Neural progenitor cell (in vitro differentiated cells): ENCODE measurements at regions not wholly inside any gene's neighbourhood (a gene's known extent, or its start where the extent isn't known, plus 50 kb on each side); places are given as distances from the start of the nearest gene placed in this dataset.

Source experiments
- DNase-seq: peaks from one replicate; pipeline ENCODE4 v3.0.0-alpha.2; 2016; ENCODE audit warnings: low spot score
- H2AFZ ChIP-seq: fragments of 200-600 bp; sonication (generic); replicated peaks from 2 replicates; pipeline ENCODE4 v1.6.1; 2016; ENCODE audit warnings: antibody characterized with exemption
- H3F3A ChIP-seq: fragments of 200-600 bp; sonication (generic); 2 replicates; pipeline ENCODE4 v1.6.1; 2016; ENCODE audit warnings: antibody characterized with exemption, low read depth
- H3K27ac ChIP-seq: fragments of 200-600 bp; sonication (generic); 2 replicates; pipeline ENCODE4 v1.5.1; 2016; ENCODE audit warnings: mild to moderate bottlenecking
- H3K27me3 ChIP-seq: fragments of 200-600 bp; sonication (generic); 2 replicates; pipeline ENCODE4 v1.6.1; 2016; ENCODE audit warnings: mild to moderate bottlenecking, moderate library complexity
- H3K36me3 ChIP-seq: fragments of 200-600 bp; sonication (generic); 2 replicates; pipeline ENCODE4 v1.5.1; 2016
- H3K4me1 ChIP-seq: fragments of 200-600 bp; sonication (generic); 2 replicates; pipeline ENCODE4 v1.6.1; 2016; ENCODE audit warnings: mixed run types
- H3K4me2 ChIP-seq: fragments of 200-600 bp; sonication (generic); 2 replicates; pipeline ENCODE4 v1.6.1; 2016
- H3K4me3 ChIP-seq: fragments of 200-600 bp; sonication (generic); 2 replicates; pipeline ENCODE4 v1.5.1; 2016
- H3K79me2 ChIP-seq: fragments of 200-600 bp; sonication (generic); 2 replicates; pipeline ENCODE4 v1.6.1; 2016; ENCODE audit warnings: low read depth
- H3K9ac ChIP-seq: fragments of 200-600 bp; sonication (generic); 2 replicates; pipeline ENCODE4 v1.6.1; 2016
- H3K9me3 ChIP-seq: fragments of 200-600 bp; sonication (generic); 2 replicates; pipeline ENCODE4 v1.5.1; 2016; ENCODE audit warnings: low read depth
- H4K20me1 ChIP-seq: fragments of 200-600 bp; sonication (generic); 2 replicates; pipeline ENCODE4 v1.6.1; 2016; ENCODE audit warnings: low read depth
- H3K27ac Mint-ChIP-seq: 3 replicates; pipeline ENCODE4 v1.8.0; 2021; ENCODE audit warnings: mixed read lengths
- H3K27me3 Mint-ChIP-seq: 2 replicates; pipeline ENCODE4 v1.8.0; 2022; ENCODE audit warnings: low read depth, mild to moderate bottlenecking, inconsistent platforms, moderate library complexity, mixed read lengths; ENCODE audit not compliant: insufficient read depth
- H3K36me3 Mint-ChIP-seq: 3 replicates; pipeline ENCODE4 v1.8.0; 2021; ENCODE audit warnings: mixed read lengths
- H3K4me1 Mint-ChIP-seq: 3 replicates; pipeline ENCODE4 v1.8.0; 2021; ENCODE audit warnings: mixed read lengths
- H3K4me3 Mint-ChIP-seq: 3 replicates; pipeline ENCODE4 v1.8.0; 2021; ENCODE audit warnings: mild to moderate bottlenecking, moderate library complexity, mixed read lengths
- H3K9me3 Mint-ChIP-seq: 3 replicates; pipeline ENCODE4 v1.8.0; 2020; ENCODE audit warnings: mixed read lengths
- CTCF ChIP-seq: fragments of 200-600 bp; sonication (generic); IDR thresholded peaks from 2 replicates; pipeline ENCODE4 v1.5.1; 2017; ENCODE audit warnings: antibody characterized with exemption, mild to moderate bottlenecking
- EZH2 ChIP-seq: fragments of 200-600 bp; sonication (generic); IDR thresholded peaks from 2 replicates; pipeline ENCODE4 v1.6.1; 2017; ENCODE audit warnings: antibody characterized with exemption, mild to moderate bottlenecking, moderate library complexity
- EZH2phosphoT487 ChIP-seq: fragments of 200-600 bp; sonication (generic); IDR thresholded peaks from 2 replicates; pipeline ENCODE4 v1.6.1; 2017; ENCODE audit warnings: antibody characterized with exemption

- no peak overlapping the region for H3K27ac Mint-ChIP-seq
- Histone ChIP-seq H4K20me1 (no peaks in the 10 kb centered on the region), H3K9me3 (no peaks in the 10 kb centered on the region), H3K27ac (no peak overlapping the region), H3K4me1 (no peaks in the 10 kb centered on the region), H3K27me3 (no peaks in the 10 kb centered on the region), H2AFZ (no peak overlapping the region), H3K4me2 (no peak overlapping the region), H3K4me3 (no peak overlapping the region), H3K9ac (no peak overlapping the region), H3K79me2 (no peaks in the 10 kb centered on the region), H3K36me3 (no peaks in the 10 kb centered on the region), H3F3A (no peaks in the 10 kb centered on the region)
- H3K4me3 Mint-ChIP-seq = no peak overlapping the region
- H3K27me3 Mint-ChIP-seq = no peaks in the 10 kb centered on the region
- DNase-seq = no peak
- H3K9me3 Mint-ChIP-seq = peaks cover 4% of the 10 kb centered on the region
- TF ChIP-seq EZH2phosphoT487 = no peak
- no peak for TF ChIP-seq EZH2
- no peak for TF ChIP-seq CTCF
- H3K36me3 Mint-ChIP-seq = no peaks in the 10 kb centered on the region
- no peaks in the 10 kb centered on the region for H3K4me1 Mint-ChIP-seq
Measured at GRCh38 chr7:86592185-86592584, 51.5 kb upstream of the GRM3 start.

- H3K4me2 ChIP-seq = no peak overlapping the region
- no peak overlapping the region for H3K27ac Mint-ChIP-seq
- H3K36me3 Mint-ChIP-seq = no peaks in the 10 kb centered on the region
- peaks cover 5% of the 10 kb centered on the region for H3K9me3 Mint-ChIP-seq
- H3K4me3 ChIP-seq = no peak overlapping the region
- no peaks in the 10 kb centered on the region for H3K36me3 ChIP-seq
- no peak for DNase-seq
- no peaks in the 10 kb centered on the region for H3K27me3 Mint-ChIP-seq
- no peak overlapping the region for H3K4me3 Mint-ChIP-seq
- H2AFZ ChIP-seq = no peak overlapping the region
- no peak overlapping the region for H3K27ac ChIP-seq
- H4K20me1 ChIP-seq = no peaks in the 10 kb centered on the region
- no peaks in the 10 kb centered on the region for H3K79me2 ChIP-seq
- H3K4me1 Mint-ChIP-seq = no peaks in the 10 kb centered on the region
- TF ChIP-seq EZH2 (no peak), EZH2phosphoT487 (no peak), CTCF (no peak)
- H3K4me1 ChIP-seq = no peaks in the 10 kb centered on the region
- no peak overlapping the region for H3K9ac ChIP-seq
- H3K9me3 ChIP-seq = no peaks in the 10 kb centered on the region
- no peaks in the 10 kb centered on the region for H3F3A ChIP-seq
- no peaks in the 10 kb centered on the region for H3K27me3 ChIP-seq
Measured at GRCh38 chr7:86574006-86574405, 69.7 kb upstream of the GRM3 start.

GRCh38 chr7:86558680-86559501 is 84.8 kb upstream of the GRM3 start:
- no peak for DNase-seq
- Histone ChIP-seq H2AFZ (no peak overlapping the region), H3K9me3 (no peaks in the 10 kb centered on the region), H3K27ac (no peak overlapping the region), H3K27me3 (no peaks in the 10 kb centered on the region), H3K4me2 (no peak overlapping the region), H3K36me3 (no peaks in the 10 kb centered on the region), H3K79me2 (no peaks in the 10 kb centered on the region), H3K9ac (no peak overlapping the region), H3F3A (no peaks in the 10 kb centered on the region), H3K4me1 (no peaks in the 10 kb centered on the region), H3K4me3 (no peak overlapping the region), H4K20me1 (no peaks in the 10 kb centered on the region)
- no peaks in the 10 kb centered on the region for H3K9me3 Mint-ChIP-seq
- no peaks in the 10 kb centered on the region for H3K27me3 Mint-ChIP-seq
- no peaks in the 10 kb centered on the region for H3K36me3 Mint-ChIP-seq
- H3K27ac Mint-ChIP-seq = no peak overlapping the region
- H3K4me1 Mint-ChIP-seq = no peaks in the 10 kb centered on the region
- TF ChIP-seq EZH2 = no peak
- TF ChIP-seq EZH2phosphoT487 = no peak
- TF ChIP-seq CTCF = no peak
- no peak overlapping the region for H3K4me3 Mint-ChIP-seq
